H1 (cell line): ENCODE measurements at regions not wholly inside any gene's neighbourhood (a gene's known extent, or its start where the extent isn't known, plus 50 kb on each side); places are given as distances from the start of the nearest gene placed in this dataset.

ENCODE experiments used
- CTCF ChIA-PET: fragments of 300-600 bp; sonication (Branson Sonifier 250); formaldehyde crosslinking; loops from one replicate; lab custom pipeline; 2021; ENCODE audit not compliant: partially characterized antibody; lab: Charles Lee
- POLR2A ChIA-PET: fragments of 300-600 bp; sonication (Branson Sonifier 250); formaldehyde crosslinking; loops from one replicate; lab custom pipeline; 2021; ENCODE audit warnings: inconsistent platforms; ENCODE audit not compliant: partially characterized antibody; lab: Charles Lee
- DNase-seq, 2 experiments: peaks; one replicate each; pipeline versions ENCODE4 v3.0.0 to v3.0.0-alpha.2; 2010 to 2022; ENCODE audit warnings: low spot score in 2 of 2, low read depth in 1 of 2, mixed read lengths in 1 of 2
- FAIRE-seq: peaks from 2 replicates; lab custom pipeline; 2011; peaks lifted over from hg19 to GRCh38; lab: Jason Lieb, UNC
- H2AFZ ChIP-seq: 2 replicates; pipeline ENCODE4 v1.8.1; 2012; ENCODE audit warnings: low read length, inconsistent platforms
- H2AK5ac ChIP-seq: 2 replicates; pipeline ENCODE4 v1.6.1; 2013; ENCODE audit warnings: low read depth, low read length
- H2BK120ac ChIP-seq: replicated peaks from 2 replicates; pipeline ENCODE3; 2013; ENCODE audit warnings: low read depth, low read length, inconsistent platforms
- H2BK12ac ChIP-seq: 2 replicates; pipeline ENCODE4 v1.6.1; 2013; ENCODE audit warnings: low read depth, low read length
- H2BK15ac ChIP-seq: 2 replicates; pipeline ENCODE4 v1.6.1; 2013; ENCODE audit warnings: low read length
- H2BK20ac ChIP-seq: 2 replicates; pipeline ENCODE4 v1.6.1; 2013; ENCODE audit warnings: low read length
- H2BK5ac ChIP-seq: 2 replicates; pipeline ENCODE4 v1.6.1; 2013; ENCODE audit warnings: low read depth, low read length
- H3K14ac ChIP-seq: 2 replicates; pipeline ENCODE4 v1.6.1; 2013; ENCODE audit warnings: inconsistent platforms; ENCODE audit not compliant: insufficient read length
- H3K18ac ChIP-seq: 2 replicates; pipeline ENCODE4 v1.6.1; 2013; ENCODE audit warnings: low read length; ENCODE audit errors: extremely low read depth
- H3K23ac ChIP-seq: 2 replicates; pipeline ENCODE4 v1.6.1; 2013; ENCODE audit warnings: inconsistent platforms; ENCODE audit not compliant: insufficient read length
- H3K23me2 ChIP-seq: 2 replicates; pipeline ENCODE4 v1.6.1; 2013; ENCODE audit warnings: low read depth, low read length
- H3K27ac ChIP-seq: 2 replicates; pipeline ENCODE4 v1.6.1; 2011; ENCODE audit warnings: low read depth, low read length, inconsistent platforms
- H3K27me3 ChIP-seq, 4 experiments: replicated peaks in 1 of 4; 1 replicate in 1 of 4; 2 replicates in 3 of 4; pipeline versions ENCODE4 v1.6.1 to v1.8.1; 2011 to 2013; ENCODE audit warnings: low read length in 3 of 4, mild to moderate bottlenecking in 3 of 4, inconsistent platforms in 2 of 4, mixed read lengths in 2 of 4, moderate library complexity in 1 of 4; ENCODE audit not compliant: control insufficient read depth in 3 of 4, insufficient read depth in 3 of 4; ENCODE audit errors: extremely low read depth in 1 of 4
- H3K36me3 ChIP-seq, 4 experiments: 2 replicates each; pipeline versions ENCODE4 v1.6.1 to v1.8.1; 2011 to 2013; ENCODE audit warnings: mild to moderate bottlenecking in 4 of 4, low read length in 3 of 4, moderate library complexity in 2 of 4, control low read depth in 1 of 4, inconsistent platforms in 1 of 4; ENCODE audit not compliant: insufficient read depth in 4 of 4, control insufficient read depth in 2 of 4
- H3K4ac ChIP-seq: replicated peaks from 2 replicates; pipeline ENCODE3; 2013; ENCODE audit warnings: low read length, low read depth, mixed read lengths, inconsistent platforms; ENCODE audit not compliant: insufficient read length
- H3K4me1 ChIP-seq, 4 experiments: replicated peaks in 1 of 4; 1 replicate in 1 of 4; 2 replicates in 3 of 4; pipeline versions ENCODE4 v1.6.1 to v1.8.1; 2011 to 2013; ENCODE audit warnings: low read length in 3 of 4, inconsistent platforms in 2 of 4, mixed read lengths in 1 of 4; ENCODE audit not compliant: insufficient read depth in 4 of 4, control insufficient read depth in 3 of 4
- H3K4me2 ChIP-seq, 2 experiments: 2 replicates each; pipeline versions ENCODE4 v1.6.1 to v1.8.1; 2011 to 2013; ENCODE audit warnings: low read depth in 2 of 2, low read length in 2 of 2, control low read depth in 1 of 2, inconsistent platforms in 1 of 2, mild to moderate bottlenecking in 1 of 2; ENCODE audit not compliant: insufficient read depth in 1 of 2
- H3K4me3 ChIP-seq, 4 experiments: fragments of 200-600, 300-600 bp in 1 of 4; sonication (generic), shearing (Covaris generic), sonication (Bioruptor Twin) in 1 of 4; 2 replicates each; pipeline versions ENCODE4 v1.5.1 to v1.8.1; 2011 to 2016; ENCODE audit warnings: low read length in 4 of 4, low read depth in 3 of 4, control low read depth in 2 of 4, inconsistent platforms in 2 of 4, mild to moderate bottlenecking in 2 of 4, mixed read lengths in 1 of 4, moderate library complexity in 1 of 4; ENCODE audit not compliant: insufficient read depth in 2 of 4; ENCODE audit errors: extremely low read depth in 1 of 4
- H3K56ac ChIP-seq: replicated peaks from 2 replicates; pipeline ENCODE3; 2013; ENCODE audit warnings: low read depth, mild to moderate bottlenecking, mixed read lengths, low read length, inconsistent platforms; ENCODE audit not compliant: insufficient read length
- H3K79me1 ChIP-seq: 2 replicates; pipeline ENCODE4 v1.6.1; 2013; ENCODE audit warnings: low read depth, low read length, control low read depth
- H3K79me2 ChIP-seq, 2 experiments: 2 replicates each; pipeline versions ENCODE4 v1.6.1 to v1.8.1; 2012 to 2013; ENCODE audit warnings: low read length in 2 of 2, mild to moderate bottlenecking in 2 of 2, inconsistent platforms in 1 of 2; ENCODE audit not compliant: insufficient read depth in 2 of 2, control insufficient read depth in 1 of 2
- H3K9ac ChIP-seq, 4 experiments: replicated peaks in 1 of 4; 1 replicate in 1 of 4; 2 replicates in 3 of 4; pipeline versions ENCODE4 v1.6.1 to v1.8.1; 2011 to 2013; ENCODE audit warnings: low read depth in 3 of 4, low read length in 3 of 4, control low read depth in 2 of 4, mild to moderate bottlenecking in 2 of 4, moderate library complexity in 2 of 4, inconsistent platforms in 1 of 4; ENCODE audit errors: extremely low read depth in 1 of 4
- H3K9me3 ChIP-seq, 2 experiments: 2 replicates each; pipeline versions ENCODE4 v1.6.1 to v1.8.1; 2012 to 2013; ENCODE audit warnings: mild to moderate bottlenecking in 2 of 2, moderate library complexity in 2 of 2, control low read depth in 1 of 2, inconsistent platforms in 1 of 2, low read depth in 1 of 2, low read length in 1 of 2, mixed read lengths in 1 of 2; ENCODE audit not compliant: insufficient read depth in 2 of 2
- H4K20me1 ChIP-seq, 2 experiments: replicated peaks in 1 of 2; 2 replicates each; pipeline versions ENCODE3 to v1.8.1; 2011 to 2013; ENCODE audit warnings: inconsistent platforms in 2 of 2, low read length in 2 of 2, mild to moderate bottlenecking in 1 of 2; ENCODE audit not compliant: insufficient read depth in 2 of 2, control insufficient read depth in 1 of 2
- H4K5ac ChIP-seq: 2 replicates; pipeline ENCODE4 v1.6.1; 2013; ENCODE audit warnings: low read length, low read depth, mixed read lengths, inconsistent platforms; ENCODE audit not compliant: insufficient read length
- H4K8ac ChIP-seq: 2 replicates; pipeline ENCODE4 v1.8.0; 2013; ENCODE audit warnings: mild to moderate bottlenecking, moderate library complexity, low read length, inconsistent platforms; ENCODE audit not compliant: insufficient read depth; ENCODE audit errors: extremely low read depth
- H4K91ac ChIP-seq: replicated peaks from 2 replicates; pipeline ENCODE3; 2013; ENCODE audit warnings: low read length, mixed read lengths, inconsistent platforms; ENCODE audit not compliant: insufficient read length
- BACH1 ChIP-seq: IDR thresholded peaks from 2 replicates; pipeline ENCODE4 v1.6.1; 2012; ENCODE audit warnings: low read length, improper control_type of control experiment
- CTCF ChIP-seq, 3 experiments: IDR thresholded peaks; 1 replicate in 2 of 3; 2 replicates in 1 of 3; pipeline versions ENCODE4 v1.5.1 to v1.6.1; 2011; ENCODE audit warnings: low read length in 3 of 3, mild to moderate bottlenecking in 3 of 3, inconsistent platforms in 2 of 3, low read depth in 1 of 3, moderate library complexity in 1 of 3; ENCODE audit not compliant: insufficient read depth in 1 of 3; ENCODE audit errors: control extremely low read depth in 1 of 3
- EZH2 ChIP-seq: fragments of 200-600 bp; sonication (generic); IDR thresholded peaks from 2 replicates; pipeline ENCODE4 v1.7.1; 2012; ENCODE audit warnings: low read depth, mild to moderate bottlenecking, moderate library complexity, low read length, inconsistent platforms; ENCODE audit not compliant: severe bottlenecking
- FOSL1 ChIP-seq: IDR thresholded peaks from 2 replicates; pipeline ENCODE4 v1.6.1; 2011; ENCODE audit warnings: mild to moderate bottlenecking, low read depth, low read length, moderate library complexity; ENCODE audit not compliant: insufficient read depth
- MAX ChIP-seq: IDR thresholded peaks from 2 replicates; pipeline ENCODE4 v1.6.1; 2012; ENCODE audit warnings: inconsistent platforms
- POU5F1 ChIP-seq: IDR thresholded peaks from 2 replicates; pipeline ENCODE4 v1.6.1; 2011; ENCODE audit warnings: low read depth, mild to moderate bottlenecking, low read length, moderate library complexity
- RFX5 ChIP-seq: IDR thresholded peaks from 2 replicates; pipeline ENCODE4 v1.6.1; 2011; ENCODE audit warnings: low read depth, low read length, improper control_type of control experiment, borderline replicate concordance
- SP4 ChIP-seq: IDR thresholded peaks from 2 replicates; pipeline ENCODE4 v1.6.1; 2012; ENCODE audit warnings: low read length, inconsistent platforms
- TEAD4 ChIP-seq: IDR thresholded peaks from 2 replicates; pipeline ENCODE4 v1.6.1; 2012; ENCODE audit warnings: low read depth, low read length, inconsistent platforms, mixed read lengths
- YY1 ChIP-seq: IDR thresholded peaks from 2 replicates; pipeline ENCODE4 v1.6.1; 2011; ENCODE audit warnings: low read depth, mild to moderate bottlenecking, low read length
- WGBS, 2 experiments: shearing (Covaris generic) in 1 of 2; methylation state at CpG; one replicate each; pipeline versions ENCODE4 v1.1.6 to v1.1.7; 2013 to 2015; ENCODE audit warnings: low lambda C conversion rate in 2 of 2, mixed read lengths in 2 of 2, inconsistent platforms in 1 of 2, low coverage in 1 of 2, missing lambda C conversion rate in 1 of 2; ENCODE audit not compliant: insufficient replicate concordance in 2 of 2, insufficient coverage in 1 of 2, insufficient read length in 1 of 2; ENCODE audit errors: extremely low coverage in 1 of 2, missing lambda C conversion rate in 1 of 2; 5-methylcytosine and 5-hydroxymethylcytosine counted together
- TF ChIP-seq, protein P1 (sequence below): IDR thresholded peaks from 2 replicates; pipeline ENCODE4 v1.6.1; 2012; ENCODE audit warnings: low read length, inconsistent platforms

GRCh38 chr6:141488488-141488887 lies 644.2 kb upstream of the GJE1 start:
- no peak overlapping the region for H2BK20ac ChIP-seq
- 88% methylated on average over 1 of the region's 1 CpG; no CpG with 5 or more reads in 1 of the 2 experiments for WGBS, 2 experiments
- H4K20me1 ChIP-seq, result no peaks in the 10 kb centered on the region
- H3K4me2 ChIP-seq, result no peak overlapping the region
- H3K9ac ChIP-seq, result no peak overlapping the region
- ChIA-PET CTCF (no interaction called here), POLR2A (no interaction called here)
- H3K27ac ChIP-seq, result no peak overlapping the region
- no peaks in the 10 kb centered on the region for H3K9me3 ChIP-seq
- no peak overlapping the region for H2BK12ac ChIP-seq
- H3K14ac ChIP-seq, result no peak overlapping the region
- DNase-seq (no peak), FAIRE-seq (no peak)
- no peak overlapping the region for H3K23ac ChIP-seq
- no peak overlapping the region for H2BK120ac ChIP-seq
- no peaks in the 10 kb centered on the region for H3K79me1 ChIP-seq
- H3K4me3 ChIP-seq, result no peak overlapping the region
- 0 out of 2 replicates have a peak overlapping the region, but pooled peaks have one; percentile 53 for H2BK15ac ChIP-seq
- H4K5ac ChIP-seq, result no peak overlapping the region
- H4K91ac ChIP-seq, result no peak overlapping the region
- H2BK5ac ChIP-seq, result no peak overlapping the region
- no peaks in the 10 kb centered on the region for H3K27me3 ChIP-seq
- peak overlapping the region; percentile 97 for H2AFZ ChIP-seq
- H4K8ac ChIP-seq, result no peak overlapping the region
- no peak overlapping the region for H3K56ac ChIP-seq
- no peak overlapping the region for H3K4ac ChIP-seq
- H3K79me2 ChIP-seq, result no peaks in the 10 kb centered on the region
- no peaks in the 10 kb centered on the region for H3K23me2 ChIP-seq
- H2AK5ac ChIP-seq, result no peak overlapping the region
- no peaks in the 10 kb centered on the region for H3K4me1 ChIP-seq
- H3K18ac ChIP-seq, result no peak overlapping the region
- no peaks in the 10 kb centered on the region for H3K36me3 ChIP-seq
- TF ChIP-seq YY1 (no peak), MAX (no peak), RFX5 (no peak), FOSL1 (no peak), TEAD4 (no peak), CTCF (IDR thresholded peaks at IDR 0.05; ENCODE audit: control extremely low read depth in 1 of 3, insufficient read depth in 1 of 3, low read depth in 1 of 3, low read length in 3 of 3) (no peak), SP4 (no peak), EZH2 (no peak), POU5F1 (no peak), BACH1 (no peak)
- TF ChIP-seq, protein P1, sequence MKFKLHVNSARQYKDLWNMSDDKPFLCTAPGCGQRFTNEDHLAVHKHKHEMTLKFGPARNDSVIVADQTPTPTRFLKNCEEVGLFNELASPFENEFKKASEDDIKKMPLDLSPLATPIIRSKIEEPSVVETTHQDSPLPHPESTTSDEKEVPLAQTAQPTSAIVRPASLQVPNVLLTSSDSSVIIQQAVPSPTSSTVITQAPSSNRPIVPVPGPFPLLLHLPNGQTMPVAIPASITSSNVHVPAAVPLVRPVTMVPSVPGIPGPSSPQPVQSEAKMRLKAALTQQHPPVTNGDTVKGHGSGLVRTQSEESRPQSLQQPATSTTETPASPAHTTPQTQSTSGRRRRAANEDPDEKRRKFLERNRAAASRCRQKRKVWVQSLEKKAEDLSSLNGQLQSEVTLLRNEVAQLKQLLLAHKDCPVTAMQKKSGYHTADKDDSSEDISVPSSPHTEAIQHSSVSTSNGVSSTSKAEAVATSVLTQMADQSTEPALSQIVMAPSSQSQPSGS, result no peak
